ENCODE measurements at regions not wholly inside any gene's neighbourhood (a gene's known extent, or its start where the extent isn't known, plus 50 kb on each side); places are given as distances from the start of the nearest gene placed in this dataset.

DNA sequence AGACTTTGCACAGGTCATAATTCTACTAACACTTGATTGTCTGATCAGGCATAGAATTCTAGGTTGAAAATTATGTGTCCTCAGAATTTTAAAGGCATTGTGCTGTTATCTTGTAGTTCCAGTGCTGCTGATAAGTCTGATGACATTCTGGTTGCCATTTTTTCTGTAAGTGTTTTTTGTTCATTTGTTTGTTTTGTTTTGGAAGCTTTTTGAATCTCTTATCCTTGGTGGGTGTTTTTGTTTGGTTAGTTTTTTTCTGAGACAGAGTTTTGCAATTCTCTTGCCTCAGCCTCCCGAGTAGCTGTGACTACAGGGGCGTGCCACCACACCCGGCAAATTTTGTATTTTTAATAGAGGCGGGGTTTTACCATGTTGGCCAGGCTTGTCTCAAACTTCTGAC, 178.9 kb downstream of the CCDC71L start:
- DNase-seq (ENCODE audit: low read depth), result no peak

DNA sequence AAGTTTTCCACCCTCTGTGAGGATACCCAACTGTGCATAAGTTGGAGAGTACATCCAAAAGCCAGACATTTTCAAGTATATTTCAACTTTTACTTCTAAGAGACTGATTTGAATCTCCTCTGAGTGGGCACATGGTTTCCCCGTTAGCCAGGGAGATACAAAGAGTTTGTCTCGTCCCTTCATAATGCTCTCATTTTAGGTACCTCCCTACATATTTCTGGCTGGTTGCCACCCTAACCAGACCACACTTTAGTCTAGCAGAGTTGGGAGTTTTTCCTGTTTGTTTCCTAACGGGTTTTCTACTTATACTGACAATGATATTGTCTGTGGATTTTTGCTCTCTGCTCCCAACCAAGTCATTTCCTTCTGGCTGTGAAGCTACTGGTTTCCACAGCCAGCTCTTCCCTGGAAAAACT, 180.3 kb downstream of the CCDC71L start:
- no peak for DNase-seq (ENCODE audit: low read depth)

DNA sequence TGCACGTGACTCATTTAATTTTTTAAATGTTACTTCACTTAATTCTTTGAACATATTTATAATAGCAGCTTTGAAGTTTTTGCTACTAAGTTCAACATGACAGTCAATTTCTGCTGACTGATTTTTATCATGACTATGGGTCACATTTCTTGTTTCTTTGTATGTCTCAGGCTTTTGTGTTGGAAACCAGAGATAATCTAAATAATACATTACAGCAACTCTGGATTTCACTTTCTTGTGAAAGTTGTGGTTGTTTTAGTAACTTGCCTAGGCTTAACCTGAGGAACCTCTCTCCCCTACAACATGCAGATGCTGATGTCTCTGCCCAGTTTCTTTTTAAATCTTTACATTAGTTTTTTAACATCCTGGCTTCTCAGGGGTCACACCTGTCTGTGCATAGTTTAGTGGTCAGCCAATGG, 180.8 kb downstream of the CCDC71L start:
- no peak for DNase-seq (ENCODE audit: low read depth)

DNA sequence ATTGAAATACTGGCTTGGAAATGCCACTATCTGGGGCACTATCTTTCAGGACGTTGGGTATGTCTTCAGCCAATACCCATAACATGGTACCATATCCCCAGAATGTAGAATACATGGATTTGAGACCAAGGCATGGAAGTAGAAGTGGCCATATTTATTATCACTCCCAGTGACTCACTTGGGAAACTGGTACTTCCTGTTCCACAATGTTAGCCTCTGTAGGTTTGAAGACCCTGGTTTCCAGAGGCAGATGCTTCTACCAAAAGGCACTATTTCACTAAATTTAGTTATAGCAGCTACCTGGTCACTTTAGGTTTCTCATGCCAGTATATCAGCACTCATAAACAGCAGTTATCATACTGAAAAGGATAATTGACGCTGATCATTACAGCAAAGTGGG, 184.2 kb downstream of the CCDC71L start:
- DNase-seq (ENCODE audit: low read depth), result no peak

DNA sequence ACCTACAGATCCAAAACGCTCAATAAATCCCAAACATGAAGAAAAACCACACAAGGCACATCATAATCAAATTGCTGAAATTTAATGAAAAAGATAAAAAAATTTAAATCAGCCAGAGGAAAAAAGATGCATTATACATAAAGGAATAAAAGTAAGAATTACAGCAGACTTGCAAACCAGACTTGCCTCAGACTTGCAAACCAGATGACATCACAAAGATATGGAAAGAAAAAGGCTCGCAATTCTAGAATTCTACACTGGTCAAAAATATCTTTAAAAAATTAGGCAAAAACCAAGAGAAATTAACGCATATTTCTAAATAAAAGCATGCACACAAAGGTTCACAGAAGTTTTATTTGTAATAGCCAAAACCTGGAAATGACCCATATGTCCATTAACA, 188.0 kb upstream of the NAMPT start:
- no peak for DNase-seq (ENCODE audit: low read depth)

DNA sequence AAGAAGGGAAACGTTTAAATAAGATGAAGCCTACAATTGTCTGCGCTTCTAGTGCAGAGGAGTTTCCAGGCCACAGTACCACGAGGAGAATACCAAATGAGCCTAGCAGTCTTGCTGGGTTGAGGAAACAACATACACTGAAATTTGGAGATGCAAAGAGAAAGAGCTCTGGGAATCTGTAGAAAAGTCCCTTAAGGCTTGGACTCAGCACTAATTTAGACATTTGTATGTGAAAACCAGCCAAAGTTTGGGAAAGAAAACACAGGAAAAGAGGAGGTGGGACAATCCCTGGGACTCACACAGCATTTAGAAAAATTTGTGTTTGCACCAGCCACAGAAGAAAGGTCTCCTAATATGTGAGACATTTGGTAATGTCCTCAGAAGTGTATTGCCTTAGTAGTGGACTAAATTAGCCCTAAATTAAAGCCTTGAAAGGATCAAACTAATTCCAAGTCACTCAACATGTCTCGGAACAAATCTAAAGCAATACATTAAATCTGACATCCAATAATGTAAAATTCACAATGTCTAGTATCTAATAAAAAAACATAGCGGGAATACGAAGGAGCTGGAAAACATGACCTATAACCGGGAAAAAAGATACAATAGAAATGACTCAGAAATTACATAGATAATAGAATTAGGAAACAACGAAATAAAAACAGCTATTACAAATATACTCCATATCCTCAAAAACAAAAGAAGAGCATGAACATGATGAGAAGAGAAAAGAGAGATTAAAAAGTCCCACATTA, 187.1 kb upstream of the NAMPT start:
- no peak for DNase-seq (ENCODE audit: low read depth)

DNA sequence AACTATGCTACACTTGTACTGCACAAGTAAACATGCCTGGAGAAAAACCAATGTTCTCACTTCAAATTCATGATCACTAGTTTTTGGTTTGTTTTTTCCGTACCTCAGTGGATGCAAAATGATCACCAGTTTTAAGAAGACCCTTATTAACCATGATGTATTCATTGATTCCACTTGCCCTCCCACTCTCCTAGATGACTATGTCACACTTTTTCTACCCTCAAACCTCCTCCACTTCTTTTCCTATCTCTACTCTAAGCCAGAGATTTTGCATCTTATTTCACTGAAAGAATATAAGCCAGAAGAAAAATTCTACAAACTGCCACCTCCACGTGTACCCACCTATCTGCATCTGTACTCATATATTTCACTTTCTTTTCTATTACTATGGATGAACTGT, 186.2 kb upstream of the NAMPT start:
- DNase-seq (ENCODE audit: low read depth), result no peak

DNA sequence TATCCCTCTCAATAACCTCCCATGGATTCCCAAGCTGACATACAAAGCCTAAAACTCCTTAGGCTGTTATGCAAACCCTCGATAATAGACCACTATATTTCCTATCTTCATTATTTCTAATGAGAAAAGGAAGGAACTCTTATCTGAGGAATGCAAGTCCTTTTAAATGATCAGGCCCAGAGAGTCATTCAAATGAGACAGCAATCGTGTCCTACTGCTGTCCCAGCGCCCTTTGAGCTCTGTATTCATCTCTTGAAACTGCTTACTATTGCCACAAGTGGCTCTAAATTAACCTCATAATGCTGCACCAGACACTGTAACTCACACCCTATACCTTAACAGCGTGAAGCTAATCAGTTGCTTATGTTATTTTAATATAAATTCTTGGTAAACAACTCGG, 182.1 kb upstream of the NAMPT start:
- no peak for DNase-seq (ENCODE audit: low read depth)

DNA sequence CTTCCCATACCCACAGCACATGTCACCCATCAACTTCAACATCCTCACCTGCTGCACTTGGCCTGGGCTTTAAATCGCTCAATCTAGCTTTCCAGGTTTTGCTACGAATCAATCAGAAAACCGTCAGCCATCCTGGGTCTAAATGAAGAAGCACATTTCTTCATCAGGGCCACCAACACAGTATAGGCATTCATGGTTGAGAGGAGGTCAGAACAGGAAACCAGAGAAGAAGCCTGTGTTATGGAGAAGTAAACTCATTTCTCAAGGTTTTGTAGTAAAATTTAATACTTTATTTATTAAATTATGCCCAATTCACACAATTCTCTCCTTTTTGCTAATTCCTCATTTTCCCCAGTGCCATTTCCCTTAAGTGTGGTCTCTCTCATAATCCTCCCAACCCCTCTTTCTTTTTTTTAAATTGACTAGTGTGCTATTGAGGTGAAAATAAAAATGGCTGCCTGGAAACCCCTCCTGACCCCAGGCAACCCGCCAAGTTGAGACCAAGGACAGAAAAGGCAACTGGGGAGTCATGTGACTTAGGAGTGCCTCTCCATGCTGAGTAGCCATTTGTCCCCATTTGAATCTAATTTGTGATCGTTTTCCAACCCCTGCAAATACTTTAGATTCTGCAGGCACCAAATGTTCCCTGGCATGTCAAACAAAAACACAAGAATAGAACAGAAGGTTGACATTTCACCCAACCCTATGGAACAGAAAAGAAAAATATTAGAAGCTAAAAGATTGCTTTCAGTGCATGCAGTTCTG, 181.1 kb upstream of the NAMPT start:
- DNase-seq (ENCODE audit: low read depth), result no peak

DNA sequence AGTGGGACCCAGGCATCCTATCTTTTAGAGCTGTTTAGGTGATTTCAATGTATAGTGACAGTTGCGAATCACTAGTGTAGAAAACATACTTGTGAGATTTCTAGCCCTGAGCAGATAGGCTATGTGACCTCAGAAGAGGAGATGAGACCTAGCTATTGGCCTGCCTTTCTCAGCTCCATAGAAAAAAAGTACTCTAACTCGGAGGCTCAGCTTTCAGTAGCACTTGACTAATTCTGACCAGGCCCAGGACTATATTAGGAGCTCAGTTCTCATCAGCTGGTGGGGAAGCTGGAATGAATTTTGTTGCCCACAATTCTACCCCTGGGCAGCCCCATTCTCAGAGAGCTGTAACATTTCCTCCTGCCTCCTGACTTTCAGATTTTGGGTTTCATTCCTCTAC, 179.9 kb upstream of the NAMPT start:
- DNase-seq (ENCODE audit: low read depth), result no peak

DNA sequence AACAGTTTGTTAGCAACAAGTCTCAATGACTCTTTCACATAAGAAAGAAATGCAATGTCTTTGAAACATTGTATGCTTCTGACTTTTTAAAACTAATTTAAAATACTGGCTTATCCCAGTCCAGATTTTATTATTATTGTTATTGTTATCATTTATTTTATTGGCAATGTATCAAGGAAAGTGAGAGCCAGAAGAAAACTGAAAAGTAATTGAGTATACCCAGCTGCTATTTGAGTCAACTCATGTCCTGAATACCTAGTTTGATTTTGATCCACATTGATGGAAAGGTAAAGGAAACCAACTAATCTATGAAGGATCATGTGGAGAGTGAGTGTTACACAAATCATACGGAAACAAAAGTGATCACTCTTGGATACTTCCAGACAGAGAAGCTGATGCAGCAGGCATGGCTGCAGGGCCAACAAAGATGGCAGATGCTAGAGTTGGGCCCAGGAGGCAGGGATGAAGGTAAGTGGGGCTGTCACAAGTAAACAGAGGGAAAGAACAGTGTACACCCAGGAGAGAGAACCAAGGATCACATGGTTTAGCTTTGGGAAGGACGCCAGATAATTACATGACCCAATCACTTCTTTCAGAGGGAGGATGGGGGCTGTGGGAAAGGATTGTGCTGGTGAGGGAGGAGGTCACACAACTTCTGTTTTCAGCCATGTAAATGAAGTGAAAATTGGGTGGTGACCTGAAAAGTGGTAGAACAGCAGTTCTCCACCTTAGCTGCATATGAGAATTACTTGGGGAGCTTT, 179.2 kb upstream of the NAMPT start:
- DNase-seq (ENCODE audit: low read depth), result no peak

DNA sequence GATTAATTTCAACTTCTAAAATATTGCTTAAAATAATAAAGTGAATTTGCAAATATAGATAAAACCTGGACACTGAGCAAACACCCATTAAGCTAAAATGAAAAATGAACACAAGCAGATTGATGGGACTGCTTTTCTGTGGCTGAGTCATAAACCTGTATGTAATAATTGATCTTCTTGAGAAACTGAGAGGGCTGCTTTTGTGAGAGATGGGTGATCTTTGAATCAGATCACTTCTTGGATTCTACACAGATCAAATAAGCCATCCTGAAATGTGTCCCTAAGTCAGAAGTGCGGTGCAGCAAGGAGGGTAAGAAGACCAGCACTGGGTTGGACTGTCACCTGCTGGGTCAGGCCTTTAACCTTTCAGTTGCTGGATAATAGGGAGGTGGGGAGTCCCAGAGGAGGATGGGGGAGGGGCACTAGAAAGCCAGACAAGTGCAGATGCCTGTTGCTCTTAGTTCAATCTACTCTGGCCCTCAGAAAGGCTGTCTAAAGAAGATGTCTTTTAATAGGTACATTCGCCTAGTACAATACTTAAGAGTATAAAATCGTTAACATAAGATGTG, 178.2 kb upstream of the NAMPT start:
- DNase-seq (ENCODE audit: low read depth), result no peak

DNA sequence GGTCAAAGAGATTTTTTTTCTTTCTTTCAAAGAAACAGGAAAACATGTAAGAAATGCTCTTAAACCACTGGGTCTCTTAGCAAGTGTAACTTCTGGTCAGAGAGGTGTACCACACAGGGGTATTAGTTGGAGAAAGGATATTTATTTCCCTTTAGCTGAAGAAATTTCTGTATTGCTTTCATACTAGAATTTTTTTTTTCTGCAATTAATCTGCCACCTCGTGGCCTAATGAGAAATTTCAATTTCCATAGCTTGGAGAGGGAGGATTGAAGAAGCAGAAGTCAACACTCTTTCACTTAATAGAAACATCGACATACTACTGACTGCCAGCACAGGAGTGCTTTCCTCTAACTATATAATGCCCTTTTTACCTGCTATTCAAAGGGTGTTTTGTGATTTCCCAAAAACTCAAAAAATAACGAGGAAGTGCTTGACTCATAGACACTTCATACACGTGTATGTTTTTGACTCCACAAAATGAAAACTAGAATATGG, 177.6 kb upstream of the NAMPT start:
- no peak for DNase-seq (ENCODE audit: low read depth)

DNA sequence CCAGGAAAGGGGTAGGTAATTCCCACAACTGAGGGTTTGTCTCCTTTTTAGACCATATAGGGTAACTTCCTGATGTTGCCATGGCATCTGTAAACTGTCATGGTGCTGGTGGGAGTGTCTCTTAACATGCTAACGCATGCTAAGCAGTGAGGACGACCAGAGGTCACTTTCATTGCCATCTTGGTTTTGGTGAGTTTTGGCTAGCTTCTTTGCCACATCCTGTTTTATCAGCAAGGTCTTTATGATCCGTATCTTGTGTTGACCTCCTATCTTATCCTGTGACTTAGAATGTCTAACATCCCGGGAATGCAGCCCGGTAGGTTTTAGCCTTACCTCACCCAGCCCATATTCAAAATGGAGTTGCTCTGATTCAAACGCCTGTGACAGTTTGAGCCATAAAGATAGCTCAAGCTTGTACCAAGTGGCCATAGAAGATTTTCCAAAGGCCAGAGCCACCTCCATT, 176.0 kb upstream of the NAMPT start:
- no peak for DNase-seq (ENCODE audit: low read depth)

DNA sequence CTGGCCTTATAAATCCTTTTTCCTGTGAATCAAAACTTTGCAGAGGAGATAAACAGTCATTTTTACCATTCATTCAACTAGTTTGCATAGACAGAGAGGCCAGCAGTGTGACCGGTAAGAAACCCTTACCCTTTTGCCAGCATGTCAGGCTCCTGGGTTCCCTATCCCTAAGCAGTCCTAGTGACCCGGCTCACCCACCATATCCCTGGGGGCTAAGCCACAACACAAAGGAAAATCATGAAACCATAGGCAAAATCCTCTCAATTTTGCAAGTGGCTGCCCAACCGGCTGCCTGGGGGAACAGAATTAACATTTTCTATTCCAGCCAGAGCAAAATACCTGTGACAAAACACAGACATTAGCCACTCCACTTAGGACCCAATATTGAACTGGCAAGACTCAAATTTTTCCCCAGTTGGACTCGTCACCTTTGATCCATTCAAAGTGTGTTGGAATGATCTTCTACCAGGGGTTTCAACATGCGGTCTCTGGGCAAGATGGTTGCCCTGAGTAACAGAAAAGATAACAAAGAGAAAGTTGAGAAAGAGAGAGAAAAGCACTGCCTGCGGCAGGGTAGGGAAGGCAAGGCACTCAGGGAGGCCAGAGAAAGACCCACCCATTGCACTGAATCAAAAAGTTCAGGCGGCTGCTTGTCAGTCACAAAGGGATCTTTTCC, 174.8 kb upstream of the NAMPT start:
- DNase-seq (ENCODE audit: low read depth), result no peak

DNA sequence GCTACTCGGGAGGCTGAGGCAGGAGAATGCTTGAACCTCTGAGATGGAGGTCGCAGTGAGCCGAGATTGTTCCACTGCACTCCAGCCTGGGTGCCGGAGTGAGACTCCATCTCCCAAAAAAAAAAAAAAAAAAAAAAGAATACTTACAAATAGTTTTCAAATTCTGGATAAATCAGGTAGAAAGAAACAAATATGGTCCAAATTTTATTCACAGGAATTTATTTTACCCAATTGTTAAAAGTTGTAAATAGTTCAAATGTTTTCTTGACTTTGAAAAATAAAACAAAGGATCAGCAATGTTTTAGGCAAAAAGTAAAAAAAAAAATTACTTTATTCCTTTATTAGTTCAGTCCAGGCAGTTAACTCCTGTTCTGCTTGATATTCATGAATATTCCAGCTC, 172.9 kb upstream of the NAMPT start:
- no peak for DNase-seq (ENCODE audit: low read depth)

DNA sequence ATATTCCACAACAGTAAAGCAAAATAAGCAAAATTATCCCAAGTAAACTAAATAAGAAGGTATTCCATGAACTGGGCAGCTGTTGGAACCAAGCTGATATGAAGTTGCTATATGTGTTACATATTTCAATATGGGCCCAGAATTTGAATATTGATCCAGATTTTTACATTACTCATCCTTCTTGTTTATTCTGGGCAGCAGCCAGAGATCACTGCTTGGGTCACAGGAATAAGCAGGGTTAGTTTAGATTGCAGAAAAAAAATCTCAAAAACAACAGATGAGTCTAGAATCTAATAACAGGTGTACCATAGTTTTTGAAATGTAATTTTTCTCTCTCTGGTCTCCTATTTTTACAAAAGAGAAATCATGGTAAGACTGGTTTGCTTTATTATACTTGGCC, 171.5 kb upstream of the NAMPT start:
- no peak for DNase-seq (ENCODE audit: low read depth)

DNA sequence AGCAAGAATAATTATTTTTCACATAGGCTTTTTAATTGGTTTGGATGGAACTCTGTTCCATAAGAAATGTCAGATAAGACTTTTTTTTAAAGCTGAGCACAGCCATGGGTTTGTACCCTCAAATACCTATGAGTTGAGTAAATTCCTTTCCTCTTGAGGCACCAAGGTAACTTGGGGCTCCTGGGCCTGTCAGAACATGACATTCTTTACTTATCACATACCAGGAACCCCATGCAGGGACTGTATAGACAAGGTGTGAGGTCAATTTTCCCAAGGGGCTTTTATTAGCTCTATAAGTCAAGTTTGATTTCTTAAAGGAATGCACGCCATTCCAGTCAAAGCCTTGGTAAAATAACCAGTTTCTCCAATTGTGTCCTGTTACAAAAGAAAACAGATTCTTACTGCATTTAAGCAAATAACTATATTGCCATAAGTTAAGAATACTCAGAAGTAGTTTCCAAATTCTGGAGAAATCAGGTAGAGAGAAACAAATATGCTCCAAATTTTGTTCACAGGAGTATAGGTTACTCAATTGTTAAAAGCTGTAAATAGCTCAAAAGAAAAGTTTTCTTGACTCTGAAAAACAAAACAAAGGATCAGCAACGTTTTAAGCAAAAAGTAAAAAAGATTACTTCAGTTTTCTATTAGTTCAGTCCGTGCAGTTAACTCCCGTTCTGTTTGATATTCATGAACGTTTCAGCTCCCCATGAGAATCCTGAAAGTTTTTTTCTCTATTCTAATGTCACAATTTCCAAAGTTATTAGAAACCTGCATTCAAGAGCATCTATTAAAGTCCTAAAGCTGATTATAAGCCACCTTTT, 167.5 kb upstream of the NAMPT start:
- DNase-seq (ENCODE audit: low read depth), result no peak

DNA sequence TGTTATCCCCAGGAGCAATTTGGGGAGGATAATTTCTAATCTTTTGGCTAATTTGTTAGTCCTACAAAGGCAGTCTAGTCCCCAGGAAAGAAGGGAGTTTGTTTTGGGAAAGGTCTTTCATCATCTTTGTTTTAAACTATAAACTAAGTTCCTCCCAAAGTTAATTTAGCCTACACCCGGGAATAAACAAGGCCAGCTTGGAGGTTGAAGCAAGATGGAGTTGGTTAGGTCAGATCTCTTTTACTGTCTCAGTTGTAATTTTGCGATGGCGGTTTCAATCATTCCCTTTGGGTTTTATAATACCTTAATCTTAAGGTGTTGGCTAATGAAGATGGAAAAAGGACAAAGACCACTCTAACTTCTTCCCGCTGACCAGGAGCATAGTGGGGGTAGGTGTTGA, 166.4 kb upstream of the NAMPT start:
- no peak for DNase-seq (ENCODE audit: low read depth)

DNA sequence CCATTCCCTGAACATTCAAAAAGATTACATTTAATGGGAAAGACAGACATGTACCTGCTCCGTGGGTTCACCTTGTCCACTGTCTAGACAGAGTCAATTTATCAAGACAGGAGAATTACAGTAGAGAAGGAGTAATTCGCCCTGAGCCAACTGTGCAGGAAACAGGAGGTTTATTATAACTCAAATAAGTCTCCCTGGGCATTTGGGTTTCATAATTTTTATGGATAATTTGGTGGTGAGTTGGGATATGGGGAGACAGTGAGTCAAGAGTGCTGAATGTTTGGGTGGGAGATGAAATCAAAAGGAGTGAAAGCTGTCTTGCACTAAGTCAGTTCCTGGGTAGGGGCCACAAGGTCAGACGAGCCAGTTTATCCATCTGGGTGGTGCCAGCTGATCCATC, 165.9 kb upstream of the NAMPT start:
- DNase-seq (ENCODE audit: low read depth), result no peak
